Naive thymus-derived CD8-positive, alpha-beta T cell (primary cell): ENCODE measurements at regions not wholly inside any gene's neighbourhood (a gene's known extent, or its start where the extent isn't known, plus 50 kb on each side); places are given as distances from the start of the nearest gene placed in this dataset.

ENCODE experiments used
- ATAC-seq, 2 donors: fragments of 150-1000 bp; cut with Tn5 transposase in 1 of 2; sonication (Bioruptor Pico), chemical (Tn5 transposase) in 1 of 2; 1 replicate in 1 of 2; 2 replicates in 1 of 2; pipeline ENCODE4 v1.10.0; 2021; ENCODE audit warnings: mild to moderate bottlenecking in 2 of 2, moderate library complexity in 2 of 2
- POLR2A ChIA-PET: fragments of 350-600 bp; sonication (Branson Sonifier 250); formaldehyde crosslinking; loops from one replicate; lab custom pipeline; 2021; ENCODE audit warnings: antibody characterized with exemption; lab: Charles Lee
- DNase-seq, 10 donors: peaks; one replicate each; pipeline versions ENCODE4 v3.0.0 to v3.0.0-alpha.2; 2020 to 2022
- H3K27ac Mint-ChIP-seq, 10 donors: one replicate each; pipeline ENCODE4 v1.8.0; 2020 to 2022; ENCODE audit warnings: mild to moderate bottlenecking in 10 of 10, mixed read lengths in 10 of 10, moderate library complexity in 4 of 10, inconsistent platforms in 1 of 10
- H3K27me3 Mint-ChIP-seq, 5 donors: one replicate each; pipeline ENCODE4 v1.8.0; 2021 to 2022; ENCODE audit warnings: mixed read lengths in 5 of 5
- H3K36me3 Mint-ChIP-seq, 3 donors: one replicate each; pipeline ENCODE4 v1.8.0; 2020 to 2022; ENCODE audit warnings: mixed read lengths in 3 of 3, mild to moderate bottlenecking in 2 of 3, inconsistent platforms in 1 of 3
- H3K4me1 Mint-ChIP-seq, 4 donors: one replicate each; pipeline ENCODE4 v1.8.0; 2021 to 2022; ENCODE audit warnings: mixed read lengths in 4 of 4
- H3K4me3 Mint-ChIP-seq, 10 donors: one replicate each; pipeline ENCODE4 v1.8.0; 2020 to 2022; ENCODE audit warnings: mild to moderate bottlenecking in 10 of 10, mixed read lengths in 10 of 10, moderate library complexity in 6 of 10, inconsistent platforms in 1 of 10
- H3K9me3 Mint-ChIP-seq, 9 donors: one replicate each; pipeline ENCODE4 v1.8.0; 2020 to 2022; ENCODE audit warnings: mixed read lengths in 9 of 9, mild to moderate bottlenecking in 3 of 9, inconsistent platforms in 1 of 9, moderate library complexity in 1 of 9

DNA sequence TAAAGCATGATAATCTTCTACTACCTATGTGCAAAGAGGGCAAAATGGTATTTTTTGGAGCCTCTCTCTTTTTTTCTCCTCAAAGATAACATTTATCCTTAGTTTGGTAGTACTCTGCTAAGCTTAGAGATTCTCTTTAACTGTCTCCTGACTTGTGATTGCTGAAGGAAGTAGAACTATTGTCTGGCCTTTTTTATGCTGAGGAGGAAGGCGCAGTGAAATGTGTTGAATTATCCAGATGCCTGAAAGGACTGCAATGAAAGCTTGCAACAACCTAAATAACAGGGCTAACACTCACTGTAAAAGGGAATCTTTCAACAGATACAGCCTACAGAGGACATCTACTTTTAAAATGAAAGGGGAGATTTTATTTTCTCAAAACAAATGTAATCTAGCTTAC lies 59.5 kb upstream of the CCDC160 start:
- H3K27ac Mint-ChIP-seq = no peak overlapping the region
- no peak overlapping the region for H3K4me3 Mint-ChIP-seq
- H3K9me3 Mint-ChIP-seq = no peaks in the 10 kb centered on the region
- ATAC-seq (no peak), DNase-seq (no peak)
- peaks cover 2 to 9% (median 8%) of the 10 kb centered on the region in 5 donors for H3K27me3 Mint-ChIP-seq
- no peaks in the 10 kb centered on the region for H3K36me3 Mint-ChIP-seq
- POLR2A ChIA-PET = interaction anchor here (0.6 kb wide), 1 partner anchor 17 kb away, joined by 3 read pairs; no protein-coding TSS in a partner anchor
- peaks cover 3 to 7% (median 6%) of the 10 kb centered on the region in 4 donors for H3K4me1 Mint-ChIP-seq

DNA sequence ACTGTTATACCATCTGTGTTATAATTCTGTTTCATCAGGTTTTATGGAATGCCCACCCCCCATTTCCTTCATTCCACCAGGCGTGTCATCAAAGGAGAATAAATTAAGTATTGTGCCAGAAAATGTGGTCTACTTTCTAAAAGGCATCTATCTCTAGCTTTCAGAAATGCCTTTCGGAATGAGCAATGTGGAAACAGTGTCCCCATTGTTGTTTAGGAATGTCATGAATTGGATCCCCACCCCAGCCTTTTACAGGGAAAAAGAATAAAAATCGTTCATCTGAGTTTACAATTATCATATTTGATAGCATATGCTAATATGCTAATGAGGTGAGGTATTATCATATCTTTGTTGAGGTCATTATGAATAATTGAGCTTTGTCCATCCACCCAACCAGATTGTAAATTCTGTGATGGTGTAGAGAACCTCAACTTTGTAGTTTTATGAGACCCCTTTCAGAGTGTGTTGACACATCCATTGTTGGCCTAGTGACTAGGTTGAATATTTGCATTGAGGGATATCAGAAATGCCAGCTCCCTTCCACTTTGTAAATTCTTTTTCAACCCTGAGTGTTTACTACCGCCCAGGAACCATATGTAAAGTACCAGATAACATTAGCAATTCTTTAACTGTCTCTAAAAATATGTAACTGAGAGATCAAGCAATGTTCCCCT lies 56.2 kb upstream of the CCDC160 start:
- ATAC-seq = no peak
- POLR2A ChIA-PET = no interaction called here
- DNase-seq = no peak
- H3K4me3 Mint-ChIP-seq = no peak overlapping the region
- no peaks in the 10 kb centered on the region for H3K36me3 Mint-ChIP-seq
- no peaks in the 10 kb centered on the region for H3K9me3 Mint-ChIP-seq
- H3K27ac Mint-ChIP-seq = no peak overlapping the region
- H3K4me1 Mint-ChIP-seq = peaks cover 0 to 7% (median 2%) of the 10 kb centered on the region in 4 donors
- peaks cover 2 to 9% (median 7%) of the 10 kb centered on the region in 5 donors for H3K27me3 Mint-ChIP-seq

DNA sequence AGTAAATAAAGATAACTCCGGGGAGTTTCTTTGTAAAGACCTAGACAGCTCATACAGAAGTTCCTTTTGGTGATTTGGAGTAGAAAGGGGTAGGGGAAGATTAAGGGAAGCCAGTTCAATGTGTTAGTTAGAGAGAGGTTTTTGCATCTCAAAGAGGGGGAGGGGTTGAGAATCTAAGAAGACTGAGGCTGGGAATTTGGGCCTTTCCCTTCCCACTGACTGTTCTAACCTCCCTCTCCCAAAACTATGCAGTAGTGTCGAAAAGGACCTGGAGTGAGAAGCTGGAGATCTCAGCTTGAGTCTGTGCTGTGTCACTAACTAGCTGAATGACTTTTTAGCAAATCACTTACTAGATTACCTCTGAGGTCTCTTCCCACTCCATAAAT lies 55.7 kb upstream of the CCDC160 start:
- Mint-ChIP-seq H3K36me3 (no peaks in the 10 kb centered on the region), H3K4me3 (no peak overlapping the region), H3K27ac (no peak overlapping the region), H3K9me3 (no peaks in the 10 kb centered on the region), H3K27me3 (peaks cover 2 to 9% (median 6%) of the 10 kb centered on the region in 5 donors), H3K4me1 (peaks cover 0 to 11% (median 2%) of the 10 kb centered on the region in 4 donors)
- DNase-seq (no peak), ATAC-seq (no peak)
- POLR2A ChIA-PET = no interaction called here

GRCh38 chrX:134183665-134184064 lies 53.3 kb upstream of the CCDC160 start:
- H3K27me3 Mint-ChIP-seq = peaks cover 2 to 9% (median 4%) of the 10 kb centered on the region in 5 donors
- no peak overlapping the region for H3K27ac Mint-ChIP-seq
- ATAC-seq = no peak
- H3K36me3 Mint-ChIP-seq = no peaks in the 10 kb centered on the region
- POLR2A ChIA-PET = no interaction called here
- H3K4me1 Mint-ChIP-seq = peaks cover 3 to 30% (median 9%) of the 10 kb centered on the region in 4 donors
- DNase-seq = no peak
- no peak overlapping the region for H3K4me3 Mint-ChIP-seq
- H3K9me3 Mint-ChIP-seq = no peaks in the 10 kb centered on the region

DNA sequence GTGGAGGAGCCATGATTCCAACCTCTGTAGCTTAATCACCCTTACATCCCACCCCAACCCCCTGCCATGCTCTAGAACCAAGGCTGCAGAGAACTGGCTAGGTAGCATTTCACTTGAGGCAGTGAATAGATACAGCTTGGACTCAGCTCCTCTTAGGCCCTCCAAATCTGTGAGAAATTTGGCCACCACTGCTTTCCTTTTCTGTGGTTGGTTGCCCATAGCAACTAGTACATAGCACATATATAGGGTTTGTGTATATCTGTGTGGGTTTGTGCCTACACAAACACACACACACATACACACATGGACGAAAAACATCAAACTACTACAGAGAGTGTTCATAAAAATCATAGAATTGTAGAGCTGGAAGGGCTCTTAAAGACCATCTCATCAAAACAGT lies 52.0 kb upstream of the CCDC160 start:
- H3K9me3 Mint-ChIP-seq = no peaks in the 10 kb centered on the region
- POLR2A ChIA-PET = no interaction called here
- no peak for DNase-seq
- H3K27me3 Mint-ChIP-seq = peaks cover 2 to 7% (median 4%) of the 10 kb centered on the region in 5 donors
- H3K4me1 Mint-ChIP-seq = peaks cover 3 to 32% (median 11%) of the 10 kb centered on the region in 4 donors
- ATAC-seq = no peak
- H3K36me3 Mint-ChIP-seq = no peaks in the 10 kb centered on the region
- no peak overlapping the region for H3K27ac Mint-ChIP-seq
- peak overlapping the region in 2 of 10 donors; percentile 14 to 30 for H3K4me3 Mint-ChIP-seq

DNA sequence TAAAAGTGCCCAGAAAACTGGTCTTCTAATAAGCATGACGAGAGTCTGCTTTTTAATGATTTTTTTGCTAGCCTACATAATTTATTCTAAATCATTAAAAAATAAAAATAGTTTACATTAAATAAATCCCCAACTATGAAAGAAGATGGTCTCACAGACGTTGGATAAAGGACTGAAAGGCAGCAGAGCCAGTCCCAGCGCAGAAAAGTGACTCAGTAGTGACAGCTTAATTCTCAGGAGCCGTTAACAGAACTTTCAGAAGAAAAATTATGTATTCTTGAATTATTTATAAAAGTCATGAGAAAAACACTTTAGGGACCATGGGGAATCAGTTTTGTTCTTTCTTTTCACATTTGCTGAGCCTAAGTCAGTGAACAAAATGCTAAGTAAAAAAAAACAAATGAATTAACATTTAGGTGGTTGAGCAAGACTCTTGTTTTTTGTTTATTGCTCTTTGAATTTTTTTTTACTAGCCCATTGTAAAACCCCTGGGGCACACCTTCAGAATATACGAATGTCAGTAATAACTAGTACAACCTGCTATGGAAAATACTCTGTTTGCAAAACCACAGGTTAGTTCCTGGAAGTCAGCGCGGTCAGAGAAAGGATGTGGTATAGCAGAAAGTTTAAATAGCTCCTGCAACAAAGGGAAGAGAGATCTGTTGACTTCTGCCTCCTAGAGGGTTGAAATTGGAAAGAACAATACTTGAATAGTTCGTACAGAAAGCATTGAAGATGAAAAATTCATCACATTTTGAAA lies 50.4 kb upstream of the CCDC160 start:
- ATAC-seq (peak; percentile 96 to 98), DNase-seq (peak in 9 of 10 donors; percentile 10 to 85 (median 54))
- no peaks in the 10 kb centered on the region for H3K9me3 Mint-ChIP-seq
- H3K4me3 Mint-ChIP-seq = peak overlapping the region; percentile 22 to 81 (median 70)
- peaks cover 3 to 37% (median 11%) of the 10 kb centered on the region in 4 donors for H3K4me1 Mint-ChIP-seq
- peaks cover 0 to 1% (median 0%) of the 10 kb centered on the region in 5 donors for H3K27me3 Mint-ChIP-seq
- no peaks in the 10 kb centered on the region for H3K36me3 Mint-ChIP-seq
- POLR2A ChIA-PET = no interaction called here
- peak overlapping the region in 2 of 10 donors; percentile 19 for H3K27ac Mint-ChIP-seq
